Loucy (cell line): ENCODE measurements at regions not wholly inside any gene's neighbourhood (a gene's known extent, or its start where the extent isn't known, plus 50 kb on each side); places are given as distances from the start of the nearest gene placed in this dataset.

Source experiments
- H2AFZ ChIP-seq: fragments of 200-600 bp; sonication (generic); 2 replicates; pipeline ENCODE4 v1.6.0; 2016; ENCODE audit warnings: antibody characterized with exemption, mild to moderate bottlenecking, low read length, moderate library complexity
- H3F3A ChIP-seq: fragments of 200-600 bp; 2 replicates; pipeline ENCODE4 v1.6.0; 2016; ENCODE audit warnings: antibody characterized with exemption, low read depth, mild to moderate bottlenecking
- H3K27me3 ChIP-seq: fragments of 200-600 bp; sonication (generic); 2 replicates; pipeline ENCODE4 v1.6.1; 2014; ENCODE audit warnings: low read length, mild to moderate bottlenecking; ENCODE audit not compliant: insufficient read depth, poor library complexity, severe bottlenecking
- H3K36me3 ChIP-seq: fragments of 200-600 bp; sonication (generic); 2 replicates; pipeline ENCODE4 v1.6.1; 2016; ENCODE audit warnings: low read length; ENCODE audit not compliant: insufficient read depth
- H3K4me1 ChIP-seq: fragments of 200-600 bp; sonication (generic); 2 replicates; pipeline ENCODE4 v1.5.1; 2014; ENCODE audit warnings: low read length, mild to moderate bottlenecking; ENCODE audit not compliant: insufficient read depth, poor library complexity, severe bottlenecking
- H3K4me2 ChIP-seq: fragments of 200-600 bp; sonication (generic); 2 replicates; pipeline ENCODE4 v1.6.0; 2014; ENCODE audit warnings: antibody characterized with exemption, low read length, low read depth, mild to moderate bottlenecking; ENCODE audit not compliant: poor library complexity, severe bottlenecking
- H3K4me3 ChIP-seq: fragments of 200-600 bp; sonication (generic); 2 replicates; pipeline ENCODE4 v1.5.1; 2014; ENCODE audit warnings: low read length, mild to moderate bottlenecking, mixed read lengths; ENCODE audit not compliant: poor library complexity, severe bottlenecking
- H3K79me2 ChIP-seq: fragments of 200-600 bp; sonication (generic); 2 replicates; pipeline ENCODE4 v1.6.1; 2014; ENCODE audit warnings: low read length; ENCODE audit not compliant: insufficient read depth
- H3K9ac ChIP-seq: fragments of 200-600 bp; sonication (generic); 2 replicates; pipeline ENCODE4 v1.6.0; 2014; ENCODE audit warnings: mild to moderate bottlenecking, low read depth, low read length, moderate library complexity; ENCODE audit not compliant: poor library complexity, severe bottlenecking
- H3K9me2 ChIP-seq: fragments of 200-600 bp; sonication (generic); replicated peaks from 2 replicates; pipeline ENCODE4 v1.6.1; 2016; ENCODE audit warnings: low read depth, low read length, mixed read lengths
- H3K9me3 ChIP-seq: fragments of 200-600 bp; sonication (generic); 2 replicates; pipeline ENCODE4 v1.6.1; 2014; ENCODE audit warnings: mild to moderate bottlenecking, antibody characterized with exemption, low read length, low read depth; ENCODE audit not compliant: insufficient read depth
- H4K20me1 ChIP-seq: fragments of 200-600 bp; sonication (generic); 2 replicates; pipeline ENCODE4 v1.6.0; 2014; ENCODE audit warnings: antibody characterized with exemption, low read length, mild to moderate bottlenecking; ENCODE audit not compliant: insufficient read depth, poor library complexity, severe bottlenecking
- CTCF ChIP-seq: fragments of 200-600 bp; sonication (generic); conservative IDR thresholded peaks from 2 replicates; pipeline ENCODE4 v1.5.1; 2014; ENCODE audit warnings: mild to moderate bottlenecking, antibody characterized with exemption, low read length
- EZH2phosphoT487 ChIP-seq: fragments of 200-600 bp; IDR thresholded peaks from 2 replicates; pipeline ENCODE4 v1.6.1; 2018; ENCODE audit warnings: antibody characterized with exemption, mild to moderate bottlenecking, moderate library complexity, borderline replicate concordance

DNA sequence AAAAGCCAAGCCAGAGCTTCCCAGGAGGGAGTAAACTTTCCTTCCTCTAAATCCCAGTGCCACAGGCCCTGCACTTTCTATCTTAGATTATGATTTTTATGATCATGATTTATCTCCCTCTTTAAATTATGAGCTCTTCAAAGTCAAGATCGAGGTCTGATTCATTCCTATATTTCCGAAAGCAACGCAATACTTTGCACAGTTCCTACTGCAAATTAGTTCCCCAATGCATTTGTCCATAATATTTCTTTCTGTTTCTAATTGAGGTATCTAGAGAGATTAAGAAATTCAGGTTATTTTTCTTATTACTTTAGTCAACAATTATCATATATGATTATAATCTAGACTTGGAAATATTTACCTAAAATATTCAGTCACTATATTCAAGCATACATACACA is 173.1 kb upstream of the LPP start:
- Histone ChIP-seq H3K36me3 (no peaks in the 10 kb centered on the region), H3K27me3 (no peaks in the 10 kb centered on the region), H3K4me3 (no peak overlapping the region), H3K4me1 (peaks cover 86% of the 10 kb centered on the region), H3K79me2 (no peaks in the 10 kb centered on the region), H3F3A (0 out of 2 replicates have a peak, but pooled peaks cover 8% of the 10 kb centered on the region), H4K20me1 (no peaks in the 10 kb centered on the region), H3K9me2 (no peaks in the 10 kb centered on the region), H3K9ac (peak overlapping the region; percentile 57), H3K9me3 (0 out of 2 replicates have a peak, but pooled peaks cover 3% of the 10 kb centered on the region), H2AFZ (no peak overlapping the region), H3K4me2 (peak overlapping the region; percentile 59)
- TF ChIP-seq EZH2phosphoT487, result no peak
- TF ChIP-seq CTCF, result no peak

- Histone ChIP-seq H3K27me3 (no peaks in the 10 kb centered on the region), H3K79me2 (no peaks in the 10 kb centered on the region), H3K36me3 (no peaks in the 10 kb centered on the region), H3K4me1 (peaks cover 87% of the 10 kb centered on the region), H3K9ac (peak overlapping the region; percentile 17), H2AFZ (no peak overlapping the region; the same call in 1 of the 2 replicates), H3K9me3 (0 out of 2 replicates have a peak, but pooled peaks cover 3% of the 10 kb centered on the region), H4K20me1 (no peaks in the 10 kb centered on the region), H3K4me3 (no peak overlapping the region), H3F3A (0 out of 2 replicates have a peak, but pooled peaks cover 8% of the 10 kb centered on the region), H3K4me2 (no peak overlapping the region), H3K9me2 (no peaks in the 10 kb centered on the region)
- TF ChIP-seq EZH2phosphoT487 (no peak), CTCF (no peak)
These were observed 171.8 kb upstream of the LPP start for GRCh38 chr3:187982142-187982541.

GRCh38 chr3:187983484-187984124 is 170.4 kb upstream of the LPP start:
- Histone ChIP-seq H3K36me3 (no peaks in the 10 kb centered on the region), H3K9me3 (no peaks in the 10 kb centered on the region), H3K9me2 (no peaks in the 10 kb centered on the region), H3K4me2 (no peak overlapping the region), H3K9ac (peak overlapping the region; percentile 4), H3K79me2 (no peaks in the 10 kb centered on the region), H3K4me3 (no peak overlapping the region), H2AFZ (peak overlapping the region; percentile 29; the same call in 1 of the 2 replicates), H3F3A (0 out of 2 replicates have a peak, but pooled peaks cover 8% of the 10 kb centered on the region), H3K4me1 (peaks cover 91% of the 10 kb centered on the region), H4K20me1 (no peaks in the 10 kb centered on the region), H3K27me3 (no peaks in the 10 kb centered on the region)
- TF ChIP-seq CTCF (no peak), EZH2phosphoT487 (no peak)
